ENCODE measurements at regions not wholly inside any gene's neighbourhood (a gene's known extent, or its start where the extent isn't known, plus 50 kb on each side); places are given as distances from the start of the nearest gene placed in this dataset.

DNA sequence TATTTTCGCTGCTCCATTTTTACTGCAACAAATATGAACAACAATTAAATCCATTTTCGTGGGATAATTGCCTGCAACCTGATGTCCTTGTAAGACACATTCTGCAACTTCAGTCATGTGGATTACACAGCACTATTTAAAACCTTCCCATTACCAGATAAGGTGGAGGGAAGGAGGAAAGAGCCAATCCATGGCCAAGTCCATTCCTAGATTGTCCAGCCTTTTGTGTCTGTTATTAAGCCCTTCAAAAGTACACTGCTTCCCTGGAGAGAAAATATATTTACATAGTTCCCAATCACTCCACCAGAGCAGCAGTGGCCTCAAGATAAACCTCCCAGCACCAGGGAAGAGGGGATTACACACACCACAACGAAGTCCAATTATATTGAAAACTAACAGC is 347.9 kb downstream of the CDH26 start:
- no peak overlapping the region for H3K27ac ChIP-seq (ENCODE audit: low read depth, low read length)
- 70% methylated on average over 3 of the region's 3 CpGs; no CpG with 5 or more reads in 1 of the 2 experiments for WGBS, 2 experiments (ENCODE audit: extremely low coverage in 1 of 2, insufficient coverage in 1 of 2, insufficient read length in 1 of 2, insufficient replicate concordance in 2 of 2, low coverage in 1 of 2, low lambda C conversion rate in 2 of 2, missing lambda C conversion rate in 1 of 2)
- no peak overlapping the region for H2AK5ac ChIP-seq (ENCODE audit: low read depth, low read length)
- no peaks in the 10 kb centered on the region for H3K79me2 ChIP-seq (ENCODE audit: control insufficient read depth in 1 of 2, insufficient read depth in 2 of 2, low read length in 2 of 2)
- H3K27me3 ChIP-seq (replicated peaks in 1 of 4; ENCODE audit: control insufficient read depth in 3 of 4, extremely low read depth in 1 of 4, insufficient read depth in 3 of 4, low read length in 3 of 4): no peaks in the 10 kb centered on the region; a peak in 1 of 7 replicates
- CTCF ChIA-PET (ENCODE audit: partially characterized antibody): no interaction called here
- no peaks in the 10 kb centered on the region for H3K36me3 ChIP-seq (ENCODE audit: control insufficient read depth in 2 of 4, insufficient read depth in 4 of 4, low read length in 3 of 4)
- H2AFZ ChIP-seq (ENCODE audit: low read length): no peak overlapping the region
- no peak overlapping the region for H2BK20ac ChIP-seq (ENCODE audit: low read length)
- H2BK15ac ChIP-seq (ENCODE audit: low read length): no peak overlapping the region
- POLR2A ChIA-PET (ENCODE audit: partially characterized antibody): no interaction called here
- H2BK5ac ChIP-seq (ENCODE audit: low read depth, low read length): no peak overlapping the region
- H3K4me1 ChIP-seq (replicated peaks in 1 of 4; ENCODE audit: control insufficient read depth in 3 of 4, insufficient read depth in 4 of 4, low read length in 3 of 4): no peaks in the 10 kb centered on the region
- H3K9me3 ChIP-seq (ENCODE audit: insufficient read depth in 2 of 2, low read depth in 1 of 2, low read length in 1 of 2): peaks cover 6 to 24% of the 10 kb centered on the region in 2 experiments; a peak in 2 of 4 replicates
- no peak overlapping the region for H3K4me2 ChIP-seq (ENCODE audit: insufficient read depth in 1 of 2, low read depth in 2 of 2, low read length in 2 of 2)
- no peak overlapping the region for H3K4ac ChIP-seq (replicated peaks; ENCODE audit: insufficient read length, low read depth, low read length)
- FAIRE-seq: no peak
- no peaks in the 10 kb centered on the region for H3K23me2 ChIP-seq (ENCODE audit: low read depth, low read length)
- H3K4me3 ChIP-seq (ENCODE audit: extremely low read depth in 1 of 4, insufficient read depth in 2 of 4, low read depth in 3 of 4, low read length in 4 of 4): no peak overlapping the region
- H4K8ac ChIP-seq (ENCODE audit: extremely low read depth, insufficient read depth, low read length): no peak overlapping the region
- H4K91ac ChIP-seq (replicated peaks; ENCODE audit: insufficient read length, low read length): no peak overlapping the region
- no peak for DNase-seq (ENCODE audit: low read depth in 1 of 2, low spot score in 2 of 2)
- TF ChIP-seq KDM1A (IDR thresholded peaks at IDR 0.05; ENCODE audit: borderline replicate concordance, low read length) (no peak), YY1 (IDR thresholded peaks at IDR 0.05; ENCODE audit: low read depth, low read length) (no peak), SIRT6 (IDR thresholded peaks at IDR 0.05; ENCODE audit: low read length) (no peak), RNF2 (IDR thresholded peaks at IDR 0.05; ENCODE audit: borderline replicate concordance, low read depth, low read length, missing control alignments, poor library complexity, severe bottlenecking) (no peak), SIN3A (conservative IDR thresholded peaks at IDR 0.05 in 1 of 2, IDR thresholded peaks at IDR 0.05 in 1 of 2; ENCODE audit: low read depth in 1 of 2, low read length in 2 of 2) (no peak), EGR1 (IDR thresholded peaks at IDR 0.05; ENCODE audit: borderline replicate concordance, low read depth, low read length) (no peak), RAD21 (IDR thresholded peaks at IDR 0.05 in 1 of 2, conservative IDR thresholded peaks at IDR 0.05 in 1 of 2; ENCODE audit: low read depth in 2 of 2, low read length in 2 of 2) (no peak), GABPA (IDR thresholded peaks at IDR 0.05; ENCODE audit: borderline replicate concordance, insufficient read depth, low read length) (no peak), BRCA1 (IDR thresholded peaks at IDR 0.05; ENCODE audit: low read depth, low read length) (no peak), NRF1 (IDR thresholded peaks at IDR 0.05; ENCODE audit: low read depth, low read length) (no peak), BACH1 (IDR thresholded peaks at IDR 0.05; ENCODE audit: low read length) (no peak), RFX5 (IDR thresholded peaks at IDR 0.05; ENCODE audit: borderline replicate concordance, low read depth, low read length) (no peak)
- H4K5ac ChIP-seq (ENCODE audit: insufficient read length, low read depth, low read length): no peak overlapping the region
- H3K23ac ChIP-seq (ENCODE audit: insufficient read length): no peak overlapping the region
- no peak overlapping the region for H2BK120ac ChIP-seq (replicated peaks; ENCODE audit: low read depth, low read length)
- no peaks in the 10 kb centered on the region for H4K20me1 ChIP-seq (replicated peaks in 1 of 2; ENCODE audit: control insufficient read depth in 1 of 2, insufficient read depth in 2 of 2, low read length in 2 of 2)
- H3K56ac ChIP-seq (replicated peaks; ENCODE audit: insufficient read length, low read depth, low read length): no peak overlapping the region
- H3K14ac ChIP-seq (ENCODE audit: insufficient read length): no peak overlapping the region
- H3K18ac ChIP-seq (ENCODE audit: extremely low read depth, low read length): no peak overlapping the region
- no peak overlapping the region for H3K9ac ChIP-seq (replicated peaks in 1 of 4; ENCODE audit: extremely low read depth in 1 of 4, low read depth in 3 of 4, low read length in 3 of 4)
- no peaks in the 10 kb centered on the region for H3K79me1 ChIP-seq (ENCODE audit: low read depth, low read length)
- H2BK12ac ChIP-seq (ENCODE audit: low read depth, low read length): no peak overlapping the region

All from H1 (cell line).